ENCODE measurements at regions not wholly inside any gene's neighbourhood (a gene's known extent, or its start where the extent isn't known, plus 50 kb on each side); places are given as distances from the start of the nearest gene placed in this dataset.

- no peaks in the 10 kb centered on the region for H3K27me3 Mint-ChIP-seq (ENCODE audit: low read depth)
- no peak for DNase-seq (ENCODE audit: low spot score in 2 of 2, unreplicated experiment in 2 of 2)
- no peaks in the 10 kb centered on the region for H3K36me3 Mint-ChIP-seq
- no peak for TF ChIP-seq CTCF (IDR thresholded peaks at IDR 0.05; ENCODE audit: unreplicated experiment)
- peaks cover 19% of the 10 kb centered on the region for H3K9me3 Mint-ChIP-seq
- no peaks in the 10 kb centered on the region for H3K4me1 Mint-ChIP-seq
- H3K27ac Mint-ChIP-seq, result no peak overlapping the region
- no peak overlapping the region for H3K4me3 Mint-ChIP-seq
Measured at GRCh38 chr18:71682591-71682990, 861.6 kb downstream of the CBLN2 start.

- Mint-ChIP-seq H3K36me3 (no peaks in the 10 kb centered on the region), H3K9me3 (peaks cover 22% of the 10 kb centered on the region), H3K27ac (no peak overlapping the region), H3K27me3 (ENCODE audit: low read depth) (no peaks in the 10 kb centered on the region), H3K4me1 (no peaks in the 10 kb centered on the region), H3K4me3 (no peak overlapping the region)
- DNase-seq (ENCODE audit: low spot score in 2 of 2, unreplicated experiment in 2 of 2), result no peak
- no peak for TF ChIP-seq CTCF (IDR thresholded peaks at IDR 0.05; ENCODE audit: unreplicated experiment)
Measured at GRCh38 chr18:71678144-71678543, 866.0 kb downstream of the CBLN2 start.

GRCh38 chr18:71673954-71674353 lies 870.2 kb downstream of the CBLN2 start:
- Mint-ChIP-seq H3K4me3 (no peak overlapping the region), H3K27me3 (ENCODE audit: low read depth) (no peaks in the 10 kb centered on the region), H3K9me3 (peaks cover 13% of the 10 kb centered on the region), H3K27ac (no peak overlapping the region), H3K4me1 (no peaks in the 10 kb centered on the region), H3K36me3 (no peaks in the 10 kb centered on the region)
- no peak for TF ChIP-seq CTCF (IDR thresholded peaks at IDR 0.05; ENCODE audit: unreplicated experiment)
- no peak for DNase-seq (ENCODE audit: low spot score in 2 of 2, unreplicated experiment in 2 of 2)

- TF ChIP-seq CTCF (IDR thresholded peaks at IDR 0.05; ENCODE audit: unreplicated experiment), result no peak
- H3K27me3 Mint-ChIP-seq (ENCODE audit: low read depth), result no peaks in the 10 kb centered on the region
- no peaks in the 10 kb centered on the region for H3K36me3 Mint-ChIP-seq
- H3K9me3 Mint-ChIP-seq, result peaks cover 10% of the 10 kb centered on the region
- DNase-seq (ENCODE audit: low spot score in 2 of 2, unreplicated experiment in 2 of 2), result no peak
- H3K27ac Mint-ChIP-seq, result no peak overlapping the region
- H3K4me3 Mint-ChIP-seq, result no peak overlapping the region
- H3K4me1 Mint-ChIP-seq, result no peaks in the 10 kb centered on the region
Measured at GRCh38 chr18:71673498-71673897, 870.6 kb downstream of the CBLN2 start.

- DNase-seq (ENCODE audit: low spot score in 2 of 2, unreplicated experiment in 2 of 2), result no peak
- no peak for TF ChIP-seq CTCF (IDR thresholded peaks at IDR 0.05; ENCODE audit: unreplicated experiment)
- Mint-ChIP-seq H3K4me1 (no peaks in the 10 kb centered on the region), H3K36me3 (no peaks in the 10 kb centered on the region), H3K4me3 (no peak overlapping the region), H3K27me3 (ENCODE audit: low read depth) (no peaks in the 10 kb centered on the region), H3K27ac (no peak overlapping the region), H3K9me3 (no peaks in the 10 kb centered on the region)
Measured at GRCh38 chr18:71666481-71666880, 877.7 kb downstream of the CBLN2 start.

- TF ChIP-seq CTCF (IDR thresholded peaks at IDR 0.05; ENCODE audit: unreplicated experiment), result no peak
- Mint-ChIP-seq H3K9me3 (peaks cover 12% of the 10 kb centered on the region), H3K27me3 (ENCODE audit: low read depth) (no peaks in the 10 kb centered on the region), H3K4me3 (no peak overlapping the region), H3K27ac (no peak overlapping the region), H3K36me3 (no peaks in the 10 kb centered on the region), H3K4me1 (no peaks in the 10 kb centered on the region)
- DNase-seq (ENCODE audit: low spot score in 2 of 2, unreplicated experiment in 2 of 2), result no peak
Measured at GRCh38 chr18:71665131-71665530, 879.0 kb downstream of the CBLN2 start.
